H1 (cell line): ENCODE measurements at regions not wholly inside any gene's neighbourhood (a gene's known extent, or its start where the extent isn't known, plus 50 kb on each side); places are given as distances from the start of the nearest gene placed in this dataset.

Source experiments
- CTCF ChIA-PET: fragments of 300-600 bp; sonication (Branson Sonifier 250); formaldehyde crosslinking; loops from one replicate; lab custom pipeline; 2021; ENCODE audit not compliant: partially characterized antibody; lab: Charles Lee
- POLR2A ChIA-PET: fragments of 300-600 bp; sonication (Branson Sonifier 250); formaldehyde crosslinking; loops from one replicate; lab custom pipeline; 2021; ENCODE audit warnings: inconsistent platforms; ENCODE audit not compliant: partially characterized antibody; lab: Charles Lee
- DNase-seq, 2 experiments: peaks; one replicate each; pipeline versions ENCODE4 v3.0.0 to v3.0.0-alpha.2; 2010 to 2022; ENCODE audit warnings: low spot score in 2 of 2, low read depth in 1 of 2, mixed read lengths in 1 of 2
- FAIRE-seq: peaks from 2 replicates; lab custom pipeline; 2011; peaks lifted over from hg19 to GRCh38; lab: Jason Lieb, UNC
- H2AFZ ChIP-seq: 2 replicates; pipeline ENCODE4 v1.8.1; 2012; ENCODE audit warnings: low read length, inconsistent platforms
- H2AK5ac ChIP-seq: 2 replicates; pipeline ENCODE4 v1.6.1; 2013; ENCODE audit warnings: low read depth, low read length
- H2BK120ac ChIP-seq: replicated peaks from 2 replicates; pipeline ENCODE3; 2013; ENCODE audit warnings: low read depth, low read length, inconsistent platforms
- H2BK12ac ChIP-seq: 2 replicates; pipeline ENCODE4 v1.6.1; 2013; ENCODE audit warnings: low read depth, low read length
- H2BK15ac ChIP-seq: 2 replicates; pipeline ENCODE4 v1.6.1; 2013; ENCODE audit warnings: low read length
- H2BK20ac ChIP-seq: 2 replicates; pipeline ENCODE4 v1.6.1; 2013; ENCODE audit warnings: low read length
- H2BK5ac ChIP-seq: 2 replicates; pipeline ENCODE4 v1.6.1; 2013; ENCODE audit warnings: low read depth, low read length
- H3K14ac ChIP-seq: 2 replicates; pipeline ENCODE4 v1.6.1; 2013; ENCODE audit warnings: inconsistent platforms; ENCODE audit not compliant: insufficient read length
- H3K18ac ChIP-seq: 2 replicates; pipeline ENCODE4 v1.6.1; 2013; ENCODE audit warnings: low read length; ENCODE audit errors: extremely low read depth
- H3K23ac ChIP-seq: 2 replicates; pipeline ENCODE4 v1.6.1; 2013; ENCODE audit warnings: inconsistent platforms; ENCODE audit not compliant: insufficient read length
- H3K23me2 ChIP-seq: 2 replicates; pipeline ENCODE4 v1.6.1; 2013; ENCODE audit warnings: low read depth, low read length
- H3K27ac ChIP-seq: 2 replicates; pipeline ENCODE4 v1.6.1; 2011; ENCODE audit warnings: low read depth, low read length, inconsistent platforms
- H3K27me3 ChIP-seq, 4 experiments: replicated peaks in 1 of 4; 1 replicate in 1 of 4; 2 replicates in 3 of 4; pipeline versions ENCODE4 v1.6.1 to v1.8.1; 2011 to 2013; ENCODE audit warnings: low read length in 3 of 4, mild to moderate bottlenecking in 3 of 4, inconsistent platforms in 2 of 4, mixed read lengths in 2 of 4, moderate library complexity in 1 of 4; ENCODE audit not compliant: control insufficient read depth in 3 of 4, insufficient read depth in 3 of 4; ENCODE audit errors: extremely low read depth in 1 of 4
- H3K36me3 ChIP-seq, 4 experiments: 2 replicates each; pipeline versions ENCODE4 v1.6.1 to v1.8.1; 2011 to 2013; ENCODE audit warnings: mild to moderate bottlenecking in 4 of 4, low read length in 3 of 4, moderate library complexity in 2 of 4, control low read depth in 1 of 4, inconsistent platforms in 1 of 4; ENCODE audit not compliant: insufficient read depth in 4 of 4, control insufficient read depth in 2 of 4
- H3K4ac ChIP-seq: replicated peaks from 2 replicates; pipeline ENCODE3; 2013; ENCODE audit warnings: low read length, low read depth, mixed read lengths, inconsistent platforms; ENCODE audit not compliant: insufficient read length
- H3K4me1 ChIP-seq, 4 experiments: replicated peaks in 1 of 4; 1 replicate in 1 of 4; 2 replicates in 3 of 4; pipeline versions ENCODE4 v1.6.1 to v1.8.1; 2011 to 2013; ENCODE audit warnings: low read length in 3 of 4, inconsistent platforms in 2 of 4, mixed read lengths in 1 of 4; ENCODE audit not compliant: insufficient read depth in 4 of 4, control insufficient read depth in 3 of 4
- H3K4me2 ChIP-seq, 2 experiments: 2 replicates each; pipeline versions ENCODE4 v1.6.1 to v1.8.1; 2011 to 2013; ENCODE audit warnings: low read depth in 2 of 2, low read length in 2 of 2, control low read depth in 1 of 2, inconsistent platforms in 1 of 2, mild to moderate bottlenecking in 1 of 2; ENCODE audit not compliant: insufficient read depth in 1 of 2
- H3K4me3 ChIP-seq, 4 experiments: fragments of 200-600, 300-600 bp in 1 of 4; sonication (generic), shearing (Covaris generic), sonication (Bioruptor Twin) in 1 of 4; 2 replicates each; pipeline versions ENCODE4 v1.5.1 to v1.8.1; 2011 to 2016; ENCODE audit warnings: low read length in 4 of 4, low read depth in 3 of 4, control low read depth in 2 of 4, inconsistent platforms in 2 of 4, mild to moderate bottlenecking in 2 of 4, mixed read lengths in 1 of 4, moderate library complexity in 1 of 4; ENCODE audit not compliant: insufficient read depth in 2 of 4; ENCODE audit errors: extremely low read depth in 1 of 4
- H3K56ac ChIP-seq: replicated peaks from 2 replicates; pipeline ENCODE3; 2013; ENCODE audit warnings: low read depth, mild to moderate bottlenecking, mixed read lengths, low read length, inconsistent platforms; ENCODE audit not compliant: insufficient read length
- H3K79me1 ChIP-seq: 2 replicates; pipeline ENCODE4 v1.6.1; 2013; ENCODE audit warnings: low read depth, low read length, control low read depth
- H3K79me2 ChIP-seq, 2 experiments: 2 replicates each; pipeline versions ENCODE4 v1.6.1 to v1.8.1; 2012 to 2013; ENCODE audit warnings: low read length in 2 of 2, mild to moderate bottlenecking in 2 of 2, inconsistent platforms in 1 of 2; ENCODE audit not compliant: insufficient read depth in 2 of 2, control insufficient read depth in 1 of 2
- H3K9ac ChIP-seq, 4 experiments: replicated peaks in 1 of 4; 1 replicate in 1 of 4; 2 replicates in 3 of 4; pipeline versions ENCODE4 v1.6.1 to v1.8.1; 2011 to 2013; ENCODE audit warnings: low read depth in 3 of 4, low read length in 3 of 4, control low read depth in 2 of 4, mild to moderate bottlenecking in 2 of 4, moderate library complexity in 2 of 4, inconsistent platforms in 1 of 4; ENCODE audit errors: extremely low read depth in 1 of 4
- H3K9me3 ChIP-seq, 2 experiments: 2 replicates each; pipeline versions ENCODE4 v1.6.1 to v1.8.1; 2012 to 2013; ENCODE audit warnings: mild to moderate bottlenecking in 2 of 2, moderate library complexity in 2 of 2, control low read depth in 1 of 2, inconsistent platforms in 1 of 2, low read depth in 1 of 2, low read length in 1 of 2, mixed read lengths in 1 of 2; ENCODE audit not compliant: insufficient read depth in 2 of 2
- H4K20me1 ChIP-seq, 2 experiments: replicated peaks in 1 of 2; 2 replicates each; pipeline versions ENCODE3 to v1.8.1; 2011 to 2013; ENCODE audit warnings: inconsistent platforms in 2 of 2, low read length in 2 of 2, mild to moderate bottlenecking in 1 of 2; ENCODE audit not compliant: insufficient read depth in 2 of 2, control insufficient read depth in 1 of 2
- H4K5ac ChIP-seq: 2 replicates; pipeline ENCODE4 v1.6.1; 2013; ENCODE audit warnings: low read length, low read depth, mixed read lengths, inconsistent platforms; ENCODE audit not compliant: insufficient read length
- H4K8ac ChIP-seq: 2 replicates; pipeline ENCODE4 v1.8.0; 2013; ENCODE audit warnings: mild to moderate bottlenecking, moderate library complexity, low read length, inconsistent platforms; ENCODE audit not compliant: insufficient read depth; ENCODE audit errors: extremely low read depth
- H4K91ac ChIP-seq: replicated peaks from 2 replicates; pipeline ENCODE3; 2013; ENCODE audit warnings: low read length, mixed read lengths, inconsistent platforms; ENCODE audit not compliant: insufficient read length
- CBX5 ChIP-seq: fragments of 300-800, 300-1000 bp; sonication (generic); IDR thresholded peaks from 2 replicates; pipeline ENCODE4 v1.7.1; 2016; ENCODE audit warnings: antibody characterized with exemption, low read length, low read depth
- CEBPB ChIP-seq: IDR thresholded peaks from 2 replicates; pipeline ENCODE4 v1.6.1; 2012; ENCODE audit warnings: low read depth, low read length
- CTCF ChIP-seq, 3 experiments: IDR thresholded peaks; 1 replicate in 2 of 3; 2 replicates in 1 of 3; pipeline versions ENCODE4 v1.5.1 to v1.6.1; 2011; ENCODE audit warnings: low read length in 3 of 3, mild to moderate bottlenecking in 3 of 3, inconsistent platforms in 2 of 3, low read depth in 1 of 3, moderate library complexity in 1 of 3; ENCODE audit not compliant: insufficient read depth in 1 of 3; ENCODE audit errors: control extremely low read depth in 1 of 3
- POLR2A ChIP-seq, 2 experiments: IDR thresholded peaks; 1 replicate in 1 of 2; 2 replicates in 1 of 2; pipeline ENCODE4 v1.6.1; 2011; ENCODE audit warnings: low read depth in 2 of 2, low read length in 2 of 2, mild to moderate bottlenecking in 2 of 2; ENCODE audit errors: control extremely low read depth in 1 of 2
- RAD21 ChIP-seq, 2 experiments: IDR thresholded peaks in 1 of 2; conservative IDR thresholded peaks in 1 of 2; 2 replicates each; pipeline ENCODE4 v1.6.1; 2011; ENCODE audit warnings: low read depth in 2 of 2, low read length in 2 of 2, improper control_type of control experiment in 1 of 2, inconsistent platforms in 1 of 2, mild to moderate bottlenecking in 1 of 2, moderate library complexity in 1 of 2
- RXRA ChIP-seq: IDR thresholded peaks from 2 replicates; pipeline ENCODE4 v1.6.1; 2011; ENCODE audit warnings: low read depth, mild to moderate bottlenecking, low read length, moderate library complexity; ENCODE audit not compliant: insufficient read depth
- SRF ChIP-seq: IDR thresholded peaks from 2 replicates; pipeline ENCODE4 v1.6.1; 2011; ENCODE audit warnings: mild to moderate bottlenecking, low read depth, low read length, moderate library complexity
- TEAD4 ChIP-seq: IDR thresholded peaks from 2 replicates; pipeline ENCODE4 v1.6.1; 2012; ENCODE audit warnings: low read depth, low read length, inconsistent platforms, mixed read lengths
- YY1 ChIP-seq: IDR thresholded peaks from 2 replicates; pipeline ENCODE4 v1.6.1; 2011; ENCODE audit warnings: low read depth, mild to moderate bottlenecking, low read length
- WGBS, 2 experiments: shearing (Covaris generic) in 1 of 2; methylation state at CpG; one replicate each; pipeline versions ENCODE4 v1.1.6 to v1.1.7; 2013 to 2015; ENCODE audit warnings: low lambda C conversion rate in 2 of 2, mixed read lengths in 2 of 2, inconsistent platforms in 1 of 2, low coverage in 1 of 2, missing lambda C conversion rate in 1 of 2; ENCODE audit not compliant: insufficient replicate concordance in 2 of 2, insufficient coverage in 1 of 2, insufficient read length in 1 of 2; ENCODE audit errors: extremely low coverage in 1 of 2, missing lambda C conversion rate in 1 of 2; 5-methylcytosine and 5-hydroxymethylcytosine counted together

- Histone ChIP-seq H3K9ac (no peak overlapping the region), H3K23me2 (peaks cover 1% of the 10 kb centered on the region; the same call in 1 of the 2 replicates), H2BK20ac (no peak overlapping the region), H2BK120ac (no peak overlapping the region), H3K9me3 (no peaks in the 10 kb centered on the region), H3K79me2 (no peaks in the 10 kb centered on the region), H3K27ac (no peak overlapping the region), H3K27me3 (no peaks in the 10 kb centered on the region; a peak in 1 of 7 replicates), H3K14ac (no peak overlapping the region), H2BK5ac (no peak overlapping the region), H4K5ac (no peak overlapping the region), H2AK5ac (no peak overlapping the region), H4K20me1 (no peaks in the 10 kb centered on the region), H2BK15ac (no peak overlapping the region), H3K4me2 (no peak overlapping the region), H3K4me1 (peaks cover 0 to 4% (median 3%) of the 10 kb centered on the region in 4 experiments; a peak in 3 of 7 replicates), H2BK12ac (no peak overlapping the region), H2AFZ (peak overlapping the region; percentile 7; the same call in 1 of the 2 replicates), H3K79me1 (no peaks in the 10 kb centered on the region), H4K91ac (no peak overlapping the region), H3K36me3 (no peaks in the 10 kb centered on the region), H3K4ac (no peak overlapping the region), H3K56ac (no peak overlapping the region), H3K23ac (no peak overlapping the region), H4K8ac (no peak overlapping the region), H3K4me3 (no peak overlapping the region), H3K18ac (no peak overlapping the region)
- ChIA-PET POLR2A (no interaction called here), CTCF (interaction anchor here (1.3 to 2.5 kb wide), 6 partner anchors 11 to 74 kb away, joined by 3 to 7 read pairs (median 4); no protein-coding TSS in a partner anchor)
- DNase-seq (peak in 1 of 2 experiments; percentile 55), FAIRE-seq (no peak)
- WGBS, 2 experiments: 69% methylated on average over 12 of the region's 14 CpGs; no CpG with 5 or more reads in 1 of the 2 experiments
- TF ChIP-seq RAD21 (IDR thresholded peaks at IDR 0.05 in 1 of 2, conservative IDR thresholded peaks at IDR 0.05 in 1 of 2; ENCODE audit: low read depth in 2 of 2, low read length in 2 of 2): peak in 1 of 2 experiments; percentile 33; a peak in 1 of 4 replicates
- 0 out of 2 replicates have a peak, but pooled peaks have one; percentile 19 for TF ChIP-seq TEAD4
- TF ChIP-seq CBX5: no peak
- no peak for TF ChIP-seq RXRA
- TF ChIP-seq YY1: no peak
- TF ChIP-seq SRF: no peak
- TF ChIP-seq POLR2A (IDR thresholded peaks at IDR 0.05; ENCODE audit: control extremely low read depth in 1 of 2, low read depth in 2 of 2, low read length in 2 of 2): no peak
- no peak for TF ChIP-seq CEBPB
- peak; percentile 17 to 26 (median 25); a peak in 3 of 4 replicates for TF ChIP-seq CTCF (IDR thresholded peaks at IDR 0.05; ENCODE audit: control extremely low read depth in 1 of 3, insufficient read depth in 1 of 3, low read depth in 1 of 3, low read length in 3 of 3)
These were observed 95.8 kb upstream of the NAA20 start for GRCh38 chr20:19921284-19921793.
